IPS-20b (cell line): ENCODE measurements at regions not wholly inside any gene's neighbourhood (a gene's known extent, or its start where the extent isn't known, plus 50 kb on each side); places are given as distances from the start of the nearest gene placed in this dataset.

Experiments used
- H3K27ac ChIP-seq: one replicate; pipeline ENCODE4 v1.5.1; 2013; ENCODE audit warnings: low read length
- H3K27me3 ChIP-seq: 2 replicates; pipeline ENCODE4 v1.6.1; 2013; ENCODE audit warnings: mild to moderate bottlenecking, low read length, inconsistent platforms; ENCODE audit not compliant: insufficient read depth
- H3K36me3 ChIP-seq: 2 replicates; pipeline ENCODE4 v1.6.1; 2013; ENCODE audit warnings: low read depth, mild to moderate bottlenecking, inconsistent platforms, low read length, moderate library complexity; ENCODE audit not compliant: insufficient read depth
- H3K4me1 ChIP-seq: 2 replicates; pipeline ENCODE4 v1.6.1; 2013; ENCODE audit warnings: mild to moderate bottlenecking, control low read depth, inconsistent platforms, low read length, moderate library complexity; ENCODE audit not compliant: insufficient read depth
- H3K4me3 ChIP-seq: 2 replicates; pipeline ENCODE4 v1.5.1; 2013; ENCODE audit warnings: mild to moderate bottlenecking, low read length, inconsistent platforms
- H3K9ac ChIP-seq: 2 replicates; pipeline ENCODE4 v1.6.1; 2013; ENCODE audit warnings: low read depth, mild to moderate bottlenecking, inconsistent platforms, low read length, moderate library complexity
- H3K9me3 ChIP-seq: 2 replicates; pipeline ENCODE4 v1.6.1; 2013; ENCODE audit warnings: mild to moderate bottlenecking, low read depth, low read length, inconsistent platforms; ENCODE audit not compliant: insufficient read depth

DNA sequence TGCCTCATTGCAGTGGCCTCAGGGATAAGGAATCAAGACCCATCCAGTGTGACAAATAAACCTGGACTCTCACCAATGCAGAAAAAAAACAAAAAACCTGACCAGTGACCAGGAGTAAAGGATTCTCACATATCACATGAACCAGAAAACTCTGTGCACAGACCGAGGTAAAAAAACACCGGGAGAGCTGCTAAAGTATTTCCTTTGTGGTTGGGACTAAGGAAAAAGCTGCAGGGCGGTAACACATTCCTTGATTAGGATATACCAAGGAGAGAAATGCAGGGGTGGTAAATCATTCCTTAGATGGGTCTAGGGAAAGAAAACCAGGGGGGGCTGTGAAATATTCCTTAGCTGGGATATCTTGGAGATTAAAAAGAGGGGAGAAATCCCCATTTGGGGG is 64.8 kb upstream of the ZNF85 start:
- H3K27me3 ChIP-seq = no peaks in the 10 kb centered on the region
- H3K4me1 ChIP-seq = no peaks in the 10 kb centered on the region
- H3K27ac ChIP-seq = no peak overlapping the region
- H3K9me3 ChIP-seq = peaks cover 60% of the 10 kb centered on the region
- H3K36me3 ChIP-seq = no peaks in the 10 kb centered on the region
- no peak overlapping the region for H3K9ac ChIP-seq
- no peak overlapping the region for H3K4me3 ChIP-seq

DNA sequence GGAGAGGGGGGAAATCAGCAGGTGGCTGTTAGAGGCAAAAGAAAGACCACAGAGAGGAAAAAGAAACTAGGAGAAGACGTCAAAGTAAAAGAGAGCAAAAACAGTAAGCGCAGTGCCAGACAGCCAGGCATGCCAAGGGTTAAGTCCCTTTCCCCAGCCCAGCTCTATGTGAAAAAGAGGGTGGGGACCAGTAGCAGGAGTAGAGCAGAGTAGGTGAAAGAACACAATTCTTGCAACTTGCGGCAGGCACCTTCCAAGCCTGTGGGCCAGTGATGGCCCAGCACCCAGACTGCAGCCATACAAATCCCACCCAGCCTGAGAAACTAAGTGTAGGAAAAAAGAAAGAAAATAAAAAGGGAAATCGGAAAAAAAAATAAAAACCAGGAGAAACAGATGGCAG is 64.2 kb upstream of the ZNF85 start:
- Histone ChIP-seq H3K4me1 (no peaks in the 10 kb centered on the region), H3K9me3 (peaks cover 66% of the 10 kb centered on the region), H3K36me3 (no peaks in the 10 kb centered on the region), H3K9ac (no peak overlapping the region), H3K27me3 (no peaks in the 10 kb centered on the region), H3K27ac (no peak overlapping the region), H3K4me3 (no peak overlapping the region)

DNA sequence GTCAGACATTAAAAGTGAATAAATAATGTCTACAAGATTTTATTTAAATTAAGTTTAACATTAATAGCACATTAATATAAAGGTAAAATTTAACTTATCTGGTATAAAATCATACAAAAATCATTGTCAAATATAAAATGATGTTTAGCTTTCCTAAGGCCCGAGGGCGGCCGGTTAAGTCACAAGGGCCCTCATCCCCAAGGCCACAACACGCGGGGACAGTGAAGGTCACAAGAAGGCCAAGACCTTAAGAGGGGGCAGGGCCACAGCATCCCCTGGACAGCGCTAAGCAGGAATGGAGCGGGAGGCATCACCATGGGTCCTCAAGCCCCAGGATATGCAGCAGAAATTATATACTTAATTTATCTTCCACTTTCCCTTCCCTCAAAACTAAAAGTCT is 62.7 kb upstream of the ZNF85 start:
- no peak overlapping the region for H3K9ac ChIP-seq
- no peak overlapping the region for H3K4me3 ChIP-seq
- no peaks in the 10 kb centered on the region for H3K36me3 ChIP-seq
- no peaks in the 10 kb centered on the region for H3K4me1 ChIP-seq
- H3K27me3 ChIP-seq = no peaks in the 10 kb centered on the region
- H3K27ac ChIP-seq = no peak overlapping the region
- H3K9me3 ChIP-seq = peaks cover 71% of the 10 kb centered on the region

DNA sequence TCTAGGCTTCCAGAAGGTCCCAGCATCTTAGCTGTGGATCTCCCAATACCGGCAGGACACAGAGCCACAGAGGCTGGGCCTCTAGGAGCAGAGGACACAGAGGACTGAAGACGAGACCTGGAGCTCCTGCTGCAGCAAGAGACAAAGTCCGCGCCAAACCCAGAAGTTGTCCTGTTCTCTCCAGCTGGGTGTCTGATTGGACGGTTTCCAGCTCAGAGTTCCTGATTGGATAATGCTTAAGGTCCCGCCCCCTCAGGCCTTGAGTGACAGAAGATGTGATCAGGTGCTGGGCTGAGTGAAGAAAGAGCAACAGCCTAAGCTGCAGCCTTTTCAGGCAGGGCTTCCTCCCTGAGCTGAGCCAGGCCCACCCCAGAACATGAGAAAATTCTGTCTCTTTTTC is 59.9 kb upstream of the ZNF85 start:
- Histone ChIP-seq H3K36me3 (no peaks in the 10 kb centered on the region), H3K9ac (no peak overlapping the region), H3K27me3 (no peaks in the 10 kb centered on the region), H3K4me1 (no peaks in the 10 kb centered on the region), H3K9me3 (peaks cover 80% of the 10 kb centered on the region), H3K4me3 (no peak overlapping the region), H3K27ac (no peak overlapping the region)
